ENCODE measurements at regions not wholly inside any gene's neighbourhood (a gene's known extent, or its start where the extent isn't known, plus 50 kb on each side); places are given as distances from the start of the nearest gene placed in this dataset.
"Not testable (repeated sequence)": the region's sequence is repeated elsewhere in the genome, so short reads cannot be mapped to it uniquely, and the experiment has no call there.

- no peaks in the 10 kb centered on the region for H3K27me3 ChIP-seq
- H3K4me1 ChIP-seq = no peaks in the 10 kb centered on the region
- no peak overlapping the region for H3K4me3 ChIP-seq
- no peak for DNase-seq (ENCODE audit: low spot score)
- H3K9me3 ChIP-seq = no peaks in the 10 kb centered on the region
- no peak for TF ChIP-seq CTCF (IDR thresholded peaks at IDR 0.05)
- H3K27ac ChIP-seq = no peak overlapping the region
- no peaks in the 10 kb centered on the region for H3K36me3 ChIP-seq
Observed at GRCh38 chr6:67775333-67775732, 859.7 kb upstream of the ADGRB3 start.

GRCh38 chr6:67768972-67769371 lies 866.1 kb upstream of the ADGRB3 start:
- DNase-seq (ENCODE audit: low spot score) = no peak
- no peak overlapping the region for H3K4me3 ChIP-seq

GRCh38 chr6:67767046-67767822 lies 867.8 kb upstream of the ADGRB3 start:
- not testable (repeated sequence) for H3K9me3 ChIP-seq; H3K36me3 ChIP-seq; H3K4me3 ChIP-seq; DNase-seq (ENCODE audit: low spot score); H3K27ac ChIP-seq; H3K27me3 ChIP-seq; H3K4me1 ChIP-seq

More at GRCh38 chr6:67768972-67769371, 866.1 kb upstream of the ADGRB3 start:
- Histone ChIP-seq H3K27me3 (no peaks in the 10 kb centered on the region), H3K27ac (no peak overlapping the region), H3K9me3 (no peaks in the 10 kb centered on the region), H3K4me1 (no peaks in the 10 kb centered on the region), H3K36me3 (no peaks in the 10 kb centered on the region)
- TF ChIP-seq CTCF (IDR thresholded peaks at IDR 0.05) = no peak

- no peaks in the 10 kb centered on the region for H3K9me3 ChIP-seq
- no peaks in the 10 kb centered on the region for H3K27me3 ChIP-seq
- H3K27ac ChIP-seq = no peak overlapping the region
- no peak for TF ChIP-seq CTCF (IDR thresholded peaks at IDR 0.05)
- H3K4me1 ChIP-seq = no peaks in the 10 kb centered on the region
- no peaks in the 10 kb centered on the region for H3K36me3 ChIP-seq
- no peak overlapping the region for H3K4me3 ChIP-seq
- no peak for DNase-seq (ENCODE audit: low spot score)
Observed at GRCh38 chr6:67766057-67766456, 869.0 kb upstream of the ADGRB3 start.

GRCh38 chr6:67759001-67759400 lies 876.1 kb upstream of the ADGRB3 start:
- H3K9me3 ChIP-seq = peaks cover 0 to 10% of the 10 kb centered on the region in 2 donors
- no peaks in the 10 kb centered on the region for H3K4me1 ChIP-seq
- H3K4me3 ChIP-seq = no peak overlapping the region
- no peak for DNase-seq (ENCODE audit: low spot score)
- H3K36me3 ChIP-seq = no peaks in the 10 kb centered on the region
- H3K27ac ChIP-seq = no peak overlapping the region
- no peaks in the 10 kb centered on the region for H3K27me3 ChIP-seq
- TF ChIP-seq CTCF (IDR thresholded peaks at IDR 0.05) = no peak

- no peak overlapping the region for H3K4me3 ChIP-seq
- H3K27ac ChIP-seq = no peak overlapping the region
- H3K9me3 ChIP-seq = peaks cover 0 to 10% of the 10 kb centered on the region in 2 donors
- no peak for TF ChIP-seq CTCF (IDR thresholded peaks at IDR 0.05)
- DNase-seq (ENCODE audit: low spot score) = no peak
- H3K4me1 ChIP-seq = no peaks in the 10 kb centered on the region
- no peaks in the 10 kb centered on the region for H3K27me3 ChIP-seq
- H3K36me3 ChIP-seq = no peaks in the 10 kb centered on the region
Observed at GRCh38 chr6:67757465-67758033, 877.5 kb upstream of the ADGRB3 start.

Data from right atrium auricular region (tissue), 2 donors.